GM18502 (cell line): ENCODE measurements at regions not wholly inside any gene's neighbourhood (a gene's known extent, or its start where the extent isn't known, plus 50 kb on each side); places are given as distances from the start of the nearest gene placed in this dataset.
"Not testable (repeated sequence)": the region's sequence is repeated elsewhere in the genome, so short reads cannot be mapped to it uniquely, and the experiment has no call there.

Experiments used
- ATAC-seq: cut with Tn5 transposase; IDR thresholded peaks from one replicate; pipeline ENCODE4 v1.9.1; 2021; ENCODE audit warnings: mild to moderate bottlenecking; ENCODE audit not compliant: unreplicated experiment, poor library complexity

- ATAC-seq: no peak
These were observed 58.0 kb upstream of the FBXO11 start for GRCh38 chr2:47964277-47964676.

DNA sequence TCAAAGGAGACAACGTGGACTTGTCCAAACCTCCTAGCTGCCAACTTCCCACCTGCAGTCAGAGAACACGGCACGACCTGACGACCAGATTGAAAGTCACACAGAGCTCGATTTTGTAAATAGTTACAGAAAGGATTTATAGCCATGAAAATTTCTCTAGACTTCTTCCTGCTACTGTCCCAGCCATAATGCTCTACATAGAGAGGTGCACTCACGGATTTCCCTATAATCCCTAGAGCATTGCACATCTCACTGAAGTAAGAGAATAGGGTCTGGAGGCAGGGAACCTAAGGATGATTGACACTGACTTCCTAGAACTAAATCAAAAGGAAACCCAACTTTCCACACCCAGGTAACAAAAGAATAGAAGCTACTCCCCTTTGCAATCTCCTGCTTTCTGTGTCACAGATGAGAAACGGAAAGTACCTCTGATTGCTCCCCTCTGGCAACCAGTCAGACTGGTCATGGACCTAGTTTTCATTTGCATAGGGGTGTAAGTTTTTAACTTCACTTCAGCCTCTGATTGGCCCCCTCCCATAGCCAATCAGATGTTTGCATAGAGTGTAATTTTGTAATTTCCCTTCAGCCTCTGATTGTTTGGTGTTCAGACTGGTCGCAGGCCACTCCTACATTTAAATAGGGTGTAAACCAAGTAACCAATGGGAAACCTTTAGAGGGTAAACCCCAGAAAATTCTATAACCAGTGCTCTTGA, 58.6 kb upstream of the FBXO11 start:
- ATAC-seq: no peak

- not testable (repeated sequence) for ATAC-seq
These were observed 70.4 kb upstream of the FBXO11 start for GRCh38 chr2:47976728-47977127.

- ATAC-seq: no peak
These were observed 77.7 kb upstream of the FBXO11 start for GRCh38 chr2:47984041-47984440.

DNA sequence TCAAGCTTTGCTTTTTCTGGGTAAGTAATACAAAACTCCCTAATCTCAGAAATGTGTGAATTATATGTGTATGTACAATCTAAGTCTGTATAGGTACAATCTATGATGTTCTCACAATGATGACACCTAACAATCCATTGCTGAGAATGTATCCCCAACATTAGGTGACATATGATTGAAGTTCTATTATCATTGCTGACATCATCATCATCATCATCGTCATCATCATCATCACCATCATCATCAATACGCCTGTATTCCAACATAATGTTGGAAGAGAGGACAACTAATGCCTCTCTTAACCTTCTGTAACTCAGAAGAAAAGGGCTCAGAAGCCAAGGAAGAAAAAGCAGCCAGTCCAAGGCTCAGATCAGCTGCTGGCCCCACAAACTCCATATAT, 84.2 kb upstream of the FBXO11 start:
- no peak for ATAC-seq

DNA sequence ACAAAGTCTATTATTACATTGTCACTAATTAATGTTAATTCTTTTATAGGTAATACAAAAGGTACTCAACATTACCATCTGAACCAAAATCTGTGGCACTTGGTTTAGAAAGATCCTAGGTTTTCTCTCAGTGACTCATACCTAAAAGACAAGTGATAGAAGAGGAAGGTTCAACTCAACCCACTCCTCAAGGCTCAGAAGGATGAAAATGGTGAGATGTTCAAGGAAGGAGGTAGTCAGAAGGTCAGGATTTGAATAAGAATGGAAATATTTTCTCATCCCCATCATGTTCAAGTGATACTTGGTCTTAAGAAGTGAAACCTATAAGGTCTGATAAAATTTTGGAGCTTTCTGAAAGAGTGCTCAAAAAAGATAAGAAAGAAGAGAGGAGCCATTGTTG, 86.4 kb upstream of the FBXO11 start:
- no peak for ATAC-seq

DNA sequence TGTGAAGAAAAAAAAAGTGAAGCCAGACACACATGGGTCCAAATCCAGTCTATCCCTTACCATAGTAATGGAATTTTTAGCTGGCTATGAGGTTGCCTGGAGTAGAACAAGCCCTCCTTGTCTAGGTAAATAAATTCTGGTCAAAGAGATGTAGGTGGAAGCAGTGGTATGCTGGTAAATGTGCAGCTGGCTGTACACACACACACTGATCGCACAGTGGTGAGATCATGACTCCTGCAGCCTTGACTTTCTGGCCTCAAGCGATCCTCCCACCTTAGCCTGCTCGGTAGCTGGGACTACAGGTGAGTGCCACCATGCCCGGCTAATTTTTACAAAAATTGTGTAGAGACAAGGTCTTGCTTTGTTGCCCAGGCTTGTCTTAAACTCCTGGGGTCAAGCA, 90.5 kb upstream of the FBXO11 start:
- no peak for ATAC-seq

GRCh38 chr2:47999512-47999911, 93.2 kb upstream of the FBXO11 start:
- ATAC-seq: no peak

GRCh38 chr2:48001498-48001897, 95.2 kb upstream of the FBXO11 start:
- no peak for ATAC-seq

DNA sequence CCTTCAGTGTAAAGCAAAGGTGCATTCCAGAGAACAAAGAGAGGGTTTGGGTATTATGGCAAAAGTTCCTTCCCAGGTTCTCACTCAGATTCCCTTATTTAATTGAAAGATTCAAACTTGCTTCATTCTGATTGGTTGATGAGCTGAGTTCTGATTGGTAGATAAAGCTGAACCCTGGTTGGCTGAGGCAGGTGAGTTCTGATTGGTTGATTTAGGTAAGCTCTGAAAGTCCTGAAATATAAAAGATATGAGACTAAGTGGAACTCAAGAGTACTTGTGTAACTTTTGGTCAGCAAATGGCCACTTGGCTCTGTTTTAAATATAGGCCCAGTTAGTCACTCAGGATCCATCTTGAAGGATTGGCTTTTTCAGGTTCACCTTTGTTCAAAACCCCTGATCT, 99.8 kb upstream of the FBXO11 start:
- ATAC-seq: no peak

- no peak for ATAC-seq
These were observed 101.5 kb upstream of the FBXO11 start for GRCh38 chr2:48007699-48008268.

DNA sequence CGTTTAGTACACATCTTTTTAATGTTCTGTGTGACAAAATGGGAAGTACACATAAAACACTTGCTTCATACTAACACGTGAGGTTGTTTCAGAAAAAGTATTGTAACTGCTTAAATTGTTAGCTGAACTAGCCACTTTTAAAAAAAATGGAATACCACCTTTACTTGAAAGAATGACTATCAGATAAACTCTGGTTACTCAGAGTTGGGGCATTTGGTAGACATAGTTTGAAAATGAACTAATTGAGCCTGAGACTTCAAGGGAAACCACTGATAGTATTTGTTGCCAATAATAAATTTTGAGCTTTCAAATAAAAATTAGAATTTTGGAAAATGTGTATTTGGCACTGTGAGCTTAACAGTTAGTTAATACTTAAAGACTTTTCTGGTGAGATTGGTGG, 103.0 kb upstream of the FBXO11 start:
- no peak for ATAC-seq

GRCh38 chr2:48015421-48015820, 109.1 kb upstream of the FBXO11 start:
- no peak for ATAC-seq

GRCh38 chr2:48016225-48017019, 110.1 kb upstream of the FBXO11 start:
- ATAC-seq: no peak

DNA sequence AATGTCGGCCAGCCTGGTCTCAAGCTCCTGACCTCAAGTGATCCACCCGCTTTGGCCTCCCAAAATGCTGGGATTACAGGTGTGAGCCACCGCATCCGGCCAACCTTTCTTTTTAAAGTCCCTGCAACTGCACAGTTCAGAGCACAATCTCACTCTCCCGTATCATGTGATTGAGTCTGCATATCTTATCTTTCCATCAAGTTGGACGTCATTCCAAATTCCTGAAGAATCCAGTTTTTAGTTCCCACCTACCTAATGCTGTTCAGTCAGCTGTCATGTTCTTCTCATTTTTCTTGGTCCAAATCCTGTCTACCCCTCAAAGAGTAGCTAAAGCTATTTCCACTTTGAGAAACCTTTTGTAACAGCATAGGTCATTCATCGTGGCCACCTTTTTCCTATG, 110.8 kb upstream of the FBXO11 start:
- ATAC-seq: no peak

DNA sequence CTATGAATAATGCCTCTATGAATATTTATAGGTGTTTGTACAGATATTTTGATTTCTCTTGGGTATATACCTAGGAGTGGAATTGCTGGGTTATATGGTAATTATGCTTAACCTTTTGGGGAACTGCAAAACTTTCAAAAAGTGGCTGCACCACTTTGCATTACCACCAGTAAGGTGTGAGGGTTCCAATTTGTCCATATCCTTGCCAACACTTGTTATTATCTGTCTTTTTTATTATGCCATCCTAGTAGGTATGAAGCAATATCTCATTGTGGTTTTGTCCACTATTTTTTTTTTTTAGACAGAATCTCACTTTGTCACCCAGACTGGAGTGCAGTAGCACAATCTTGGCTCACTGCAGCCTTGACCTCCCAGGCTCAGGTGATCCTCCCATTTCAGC, 112.2 kb upstream of the FBXO11 start:
- no peak for ATAC-seq

GRCh38 chr2:48026865-48027264, 120.6 kb upstream of the FBXO11 start:
- ATAC-seq: no peak

GRCh38 chr2:48032765-48033164, 126.5 kb upstream of the FBXO11 start:
- ATAC-seq: no peak

- no peak for ATAC-seq
These were observed 128.0 kb upstream of the FBXO11 start for GRCh38 chr2:48034295-48034694.

- ATAC-seq: no peak
These were observed 130.0 kb upstream of the FBXO11 start for GRCh38 chr2:48036312-48036711.

- ATAC-seq: no peak
These were observed 133.1 kb upstream of the FBXO11 start for GRCh38 chr2:48039209-48039990.
